WTC11 (cell line): ENCODE measurements at regions not wholly inside any gene's neighbourhood (a gene's known extent, or its start where the extent isn't known, plus 50 kb on each side); places are given as distances from the start of the nearest gene placed in this dataset.
A peak's percentile ranks its signal among the peaks of the same experiment; 100 is the strongest.

Experiments
- ATAC-seq: fragments of 200-7000 bp; cut with Tn5 transposase; 2 replicates; pipeline ENCODE4 v1.10.0; 2021; ENCODE audit warnings: mild to moderate bottlenecking, moderate library complexity
- CTCF ChIA-PET: fragments of 300-600 bp; sonication (Branson Sonifier 250); formaldehyde crosslinking; loops from one replicate; lab custom pipeline; 2021; ENCODE audit warnings: antibody characterized with exemption; lab: Charles Lee
- POLR2A ChIA-PET: fragments of 350-600 bp; sonication (Branson Sonifier 250); formaldehyde crosslinking; loops from one replicate; lab custom pipeline; 2021; ENCODE audit warnings: antibody characterized with exemption; lab: Charles Lee
- DNase-seq: peaks from one replicate; pipeline ENCODE4 v3.0.0; 2021; ENCODE audit warnings: low spot score
- H3K27ac Mint-ChIP-seq: 2 replicates; pipeline ENCODE4 v1.8.0; 2021; ENCODE audit warnings: mixed read lengths
- H3K27me3 Mint-ChIP-seq: 2 replicates; pipeline ENCODE4 v1.8.0; 2021; ENCODE audit warnings: low read depth, mild to moderate bottlenecking, moderate library complexity, mixed read lengths
- H3K36me3 Mint-ChIP-seq: 2 replicates; pipeline ENCODE4 v1.8.0; 2021; ENCODE audit warnings: mixed read lengths
- H3K4me1 Mint-ChIP-seq: 2 replicates; pipeline ENCODE4 v1.8.0; 2022; ENCODE audit warnings: mixed read lengths
- H3K4me3 Mint-ChIP-seq: 2 replicates; pipeline ENCODE4 v1.8.0; 2021; ENCODE audit warnings: mild to moderate bottlenecking, moderate library complexity, mixed read lengths
- H3K9me3 Mint-ChIP-seq: 2 replicates; pipeline ENCODE4 v1.8.0; 2021; ENCODE audit warnings: mixed read lengths
- AR ChIP-seq: fragments of 250-450 bp; sonication (Bioruptor Pico); IDR thresholded peaks from 2 replicates; pipeline ENCODE4 v1.9.0; 2021; ENCODE audit warnings: mild to moderate bottlenecking
- ATF1 ChIP-seq: sonication (generic); formaldehyde crosslinking; IDR thresholded peaks from 2 replicates; pipeline ENCODE4 v1.8.1; 2023; ENCODE audit warnings: mild to moderate bottlenecking, moderate library complexity, missing genetic modification reagents
- CREB1 ChIP-seq: sonication (generic); formaldehyde crosslinking; IDR thresholded peaks from 2 replicates; pipeline ENCODE4 v1.8.0; 2023; ENCODE audit warnings: mild to moderate bottlenecking, missing genetic modification reagents
- CTCF ChIP-seq: fragments of 200-600 bp; IDR thresholded peaks from 2 replicates; pipeline ENCODE4 v1.8.0; 2022; ENCODE audit warnings: antibody characterized with exemption
- ELF4 ChIP-seq: sonication (generic); formaldehyde crosslinking; IDR thresholded peaks from 2 replicates; pipeline ENCODE4 v1.8.1; 2022; ENCODE audit warnings: low read depth, mild to moderate bottlenecking, moderate library complexity, missing genetic modification reagents
- FOXP4 ChIP-seq: sonication (generic); formaldehyde crosslinking; IDR thresholded peaks from 2 replicates; pipeline ENCODE4 v1.8.0; 2022; ENCODE audit warnings: mild to moderate bottlenecking, missing genetic modification reagents
- HMGXB4 ChIP-seq: sonication (generic); formaldehyde crosslinking; IDR thresholded peaks from 2 replicates; pipeline ENCODE4 v1.8.1; 2023; ENCODE audit warnings: mild to moderate bottlenecking, moderate library complexity, missing genetic modification reagents
- MYBL2 ChIP-seq: sonication (generic); formaldehyde crosslinking; IDR thresholded peaks from 2 replicates; pipeline ENCODE4 v1.8.1; 2023; ENCODE audit warnings: mild to moderate bottlenecking, moderate library complexity, missing genetic modification reagents
- NR1H2 ChIP-seq: sonication (generic); formaldehyde crosslinking; IDR thresholded peaks from 2 replicates; pipeline ENCODE4 v1.9.0; 2021; ENCODE audit warnings: mild to moderate bottlenecking, moderate library complexity, missing genetic modification reagents
- RORB ChIP-seq: fragments of 250-450 bp; sonication (Bioruptor Pico); IDR thresholded peaks from 2 replicates; pipeline ENCODE4 v1.9.0; 2021; ENCODE audit warnings: mild to moderate bottlenecking
- TEAD4 ChIP-seq: sonication (generic); formaldehyde crosslinking; IDR thresholded peaks from 2 replicates; pipeline ENCODE4 v1.8.0; 2022; ENCODE audit warnings: mild to moderate bottlenecking, missing genetic modification reagents
- TP53 ChIP-seq: sonication (generic); formaldehyde crosslinking; IDR thresholded peaks from 2 replicates; pipeline ENCODE4 v1.8.1; 2023; ENCODE audit warnings: mild to moderate bottlenecking, missing genetic modification reagents
- ZBTB43 ChIP-seq: sonication (generic); formaldehyde crosslinking; IDR thresholded peaks from 2 replicates; pipeline ENCODE4 v1.8.1; 2023; ENCODE audit warnings: mild to moderate bottlenecking, missing genetic modification reagents
- ZNF121 ChIP-seq: sonication (generic); formaldehyde crosslinking; IDR thresholded peaks from 2 replicates; pipeline ENCODE4 v1.8.0; 2023; ENCODE audit warnings: missing genetic modification reagents
- ZNF396 ChIP-seq: fragments of 250-450 bp; sonication (Bioruptor Pico); IDR thresholded peaks from 2 replicates; pipeline ENCODE4 v1.8.0; 2021; ENCODE audit warnings: mild to moderate bottlenecking, moderate library complexity, borderline replicate concordance
- ZNF416 ChIP-seq: fragments of 250-450 bp; sonication (Bioruptor Pico); IDR thresholded peaks from 2 replicates; pipeline ENCODE4 v1.9.0; 2021; ENCODE audit warnings: mild to moderate bottlenecking, inconsistent platforms
- TF ChIP-seq, protein P1 (sequence below): sonication (generic); formaldehyde crosslinking; IDR thresholded peaks from 2 replicates; pipeline ENCODE4 v1.8.1; 2023; ENCODE audit warnings: mild to moderate bottlenecking, missing genetic modification reagents, moderate library complexity
- TF ChIP-seq, protein P2 (sequence below): sonication (generic); formaldehyde crosslinking; IDR thresholded peaks from 2 replicates; pipeline ENCODE4 v1.8.0; 2023; ENCODE audit warnings: mild to moderate bottlenecking, missing genetic modification reagents
- TF ChIP-seq, protein P3 (sequence below): sonication (generic); formaldehyde crosslinking; IDR thresholded peaks from 2 replicates; pipeline ENCODE4 v1.8.0; 2022; ENCODE audit warnings: mild to moderate bottlenecking, missing genetic modification reagents

GRCh38 chrX:26442340-26442739 lies 226.4 kb downstream of the MAGEB5 start:
- no peak for DNase-seq
- ChIA-PET POLR2A (no interaction called here), CTCF (interaction anchor here (1.5 kb wide), 1 partner anchor 8 kb away, joined by 3 read pairs; no protein-coding TSS in a partner anchor)
- H3K4me1 Mint-ChIP-seq: peaks cover 12% of the 10 kb centered on the region
- no peak overlapping the region for H3K4me3 Mint-ChIP-seq
- TF ChIP-seq ELF4 (CRISPR knock-in tag) (no peak), AR (CRISPR knock-in tag) (no peak), ZNF416 (CRISPR knock-in tag) (no peak)
- ATAC-seq: peak; percentile 59
- no peaks in the 10 kb centered on the region for H3K36me3 Mint-ChIP-seq
- H3K9me3 Mint-ChIP-seq: no peaks in the 10 kb centered on the region
- no peaks in the 10 kb centered on the region for H3K27me3 Mint-ChIP-seq
- H3K27ac Mint-ChIP-seq: no peak overlapping the region

- peaks cover 23% of the 10 kb centered on the region for H3K9me3 Mint-ChIP-seq
- peaks cover 14% of the 10 kb centered on the region for H3K36me3 Mint-ChIP-seq
- no peak for DNase-seq
- CTCF ChIA-PET: no interaction called here
- TF ChIP-seq NR1H2 (CRISPR knock-in tag) (no peak), RORB (no peak), ZNF121 (CRISPR knock-in tag) (no peak), ZBTB43 (CRISPR knock-in tag) (no peak)
- H3K4me3 Mint-ChIP-seq: no peak overlapping the region
- H3K4me1 Mint-ChIP-seq: 0 out of 2 replicates have a peak, but pooled peaks cover 3% of the 10 kb centered on the region
- no peak overlapping the region for H3K27ac Mint-ChIP-seq
- POLR2A ChIA-PET: no interaction called here
- no peak for ATAC-seq
- no peaks in the 10 kb centered on the region for H3K27me3 Mint-ChIP-seq
Measured at GRCh38 chrX:26414534-26414933, 198.6 kb downstream of the MAGEB5 start.

DNA sequence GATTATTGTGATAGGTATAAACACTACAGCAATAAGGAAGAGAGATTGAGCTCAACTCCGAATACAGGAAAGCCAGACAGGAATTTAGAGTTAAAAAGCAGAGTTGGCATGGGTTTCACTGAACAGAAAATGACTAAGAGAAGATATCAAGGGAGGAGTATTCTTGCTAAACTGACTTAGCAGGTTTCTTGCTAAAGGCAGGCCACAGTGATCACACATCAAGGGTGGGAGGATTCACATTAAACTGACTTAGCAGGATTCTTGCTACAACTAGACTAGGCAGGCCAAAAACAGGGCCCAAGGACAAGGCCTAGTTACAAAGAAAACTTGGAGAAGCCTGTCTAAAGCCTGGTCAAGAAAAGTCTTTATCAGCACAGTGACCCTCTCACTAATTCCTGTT lies 195.1 kb downstream of the MAGEB5 start:
- DNase-seq (no peak), ATAC-seq (no peak)
- H3K36me3 Mint-ChIP-seq: no peaks in the 10 kb centered on the region
- no peak overlapping the region for H3K4me3 Mint-ChIP-seq
- POLR2A ChIA-PET: no interaction called here
- H3K9me3 Mint-ChIP-seq: no peaks in the 10 kb centered on the region
- CTCF ChIA-PET: no interaction called here
- no peak overlapping the region for H3K27ac Mint-ChIP-seq
- H3K4me1 Mint-ChIP-seq: peaks cover 14% of the 10 kb centered on the region
- H3K27me3 Mint-ChIP-seq: no peaks in the 10 kb centered on the region
- TF ChIP-seq TP53 (CRISPR knock-in tag): no peak
- no peak for TF ChIP-seq MYBL2
- TF ChIP-seq, protein P1, sequence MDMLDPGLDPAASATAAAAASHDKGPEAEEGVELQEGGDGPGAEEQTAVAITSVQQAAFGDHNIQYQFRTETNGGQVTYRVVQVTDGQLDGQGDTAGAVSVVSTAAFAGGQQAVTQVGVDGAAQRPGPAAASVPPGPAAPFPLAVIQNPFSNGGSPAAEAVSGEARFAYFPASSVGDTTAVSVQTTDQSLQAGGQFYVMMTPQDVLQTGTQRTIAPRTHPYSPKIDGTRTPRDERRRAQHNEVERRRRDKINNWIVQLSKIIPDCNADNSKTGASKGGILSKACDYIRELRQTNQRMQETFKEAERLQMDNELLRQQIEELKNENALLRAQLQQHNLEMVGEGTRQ: no peak
- no peak for TF ChIP-seq ATF1 (CRISPR knock-in tag)
- no peak for TF ChIP-seq TEAD4
- TF ChIP-seq HMGXB4 (CRISPR knock-in tag): no peak
- TF ChIP-seq, protein P2, sequence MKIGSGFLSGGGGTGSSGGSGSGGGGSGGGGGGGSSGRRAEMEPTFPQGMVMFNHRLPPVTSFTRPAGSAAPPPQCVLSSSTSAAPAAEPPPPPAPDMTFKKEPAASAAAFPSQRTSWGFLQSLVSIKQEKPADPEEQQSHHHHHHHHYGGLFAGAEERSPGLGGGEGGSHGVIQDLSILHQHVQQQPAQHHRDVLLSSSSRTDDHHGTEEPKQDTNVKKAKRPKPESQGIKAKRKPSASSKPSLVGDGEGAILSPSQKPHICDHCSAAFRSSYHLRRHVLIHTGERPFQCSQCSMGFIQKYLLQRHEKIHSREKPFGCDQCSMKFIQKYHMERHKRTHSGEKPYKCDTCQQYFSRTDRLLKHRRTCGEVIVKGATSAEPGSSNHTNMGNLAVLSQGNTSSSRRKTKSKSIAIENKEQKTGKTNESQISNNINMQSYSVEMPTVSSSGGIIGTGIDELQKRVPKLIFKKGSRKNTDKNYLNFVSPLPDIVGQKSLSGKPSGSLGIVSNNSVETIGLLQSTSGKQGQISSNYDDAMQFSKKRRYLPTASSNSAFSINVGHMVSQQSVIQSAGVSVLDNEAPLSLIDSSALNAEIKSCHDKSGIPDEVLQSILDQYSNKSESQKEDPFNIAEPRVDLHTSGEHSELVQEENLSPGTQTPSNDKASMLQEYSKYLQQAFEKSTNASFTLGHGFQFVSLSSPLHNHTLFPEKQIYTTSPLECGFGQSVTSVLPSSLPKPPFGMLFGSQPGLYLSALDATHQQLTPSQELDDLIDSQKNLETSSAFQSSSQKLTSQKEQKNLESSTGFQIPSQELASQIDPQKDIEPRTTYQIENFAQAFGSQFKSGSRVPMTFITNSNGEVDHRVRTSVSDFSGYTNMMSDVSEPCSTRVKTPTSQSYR (CRISPR knock-in tag): no peak
- no peak for TF ChIP-seq FOXP4 (CRISPR knock-in tag)
- no peak for TF ChIP-seq CTCF
- TF ChIP-seq, protein P3, sequence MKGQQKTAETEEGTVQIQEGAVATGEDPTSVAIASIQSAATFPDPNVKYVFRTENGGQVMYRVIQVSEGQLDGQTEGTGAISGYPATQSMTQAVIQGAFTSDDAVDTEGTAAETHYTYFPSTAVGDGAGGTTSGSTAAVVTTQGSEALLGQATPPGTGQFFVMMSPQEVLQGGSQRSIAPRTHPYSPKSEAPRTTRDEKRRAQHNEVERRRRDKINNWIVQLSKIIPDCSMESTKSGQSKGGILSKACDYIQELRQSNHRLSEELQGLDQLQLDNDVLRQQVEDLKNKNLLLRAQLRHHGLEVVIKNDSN (CRISPR knock-in tag): no peak
- no peak for TF ChIP-seq CREB1
- no peak for TF ChIP-seq ZNF396
